A549 (cell line): ENCODE measurements at regions not wholly inside any gene's neighbourhood (a gene's known extent, or its start where the extent isn't known, plus 50 kb on each side); places are given as distances from the start of the nearest gene placed in this dataset.

Experiments used
- CBX8 ChIP-seq: fragments of 200-600 bp; sonication (generic); IDR thresholded peaks from 2 replicates; pipeline ENCODE4 v1.6.1; 2016
- CHD2 ChIP-seq: fragments of 150-350 bp; IDR thresholded peaks from 2 replicates; pipeline ENCODE4 v1.6.1; 2014; ENCODE audit warnings: low read length; ENCODE audit not compliant: partially characterized antibody
- CTCF ChIP-seq: fragments of >200 bp; sonication (Bioruptor Twin); formaldehyde crosslinking; IDR thresholded peaks from 3 replicates; pipeline ENCODE4 v1.5.1; 2016
- HDAC2 ChIP-seq: fragments of 200-600 bp; sonication (generic); IDR thresholded peaks from 2 replicates; pipeline ENCODE4 v1.6.1; 2016
- HMGXB4 ChIP-seq: fragments of 250-450 bp; sonication (Bioruptor Pico); IDR thresholded peaks from 2 replicates; pipeline ENCODE4 v1.5.0; 2021; ENCODE audit warnings: mild to moderate bottlenecking, moderate library complexity, borderline replicate concordance
- JUN ChIP-seq, 2 experiments: fragments of >200 bp; sonication (Bioruptor Twin); formaldehyde crosslinking; IDR thresholded peaks; 2 replicates in 1 of 2; 3 replicates in 1 of 2; pipeline ENCODE4 v1.6.1; 2016 to 2017
- JUNB ChIP-seq: fragments of >200 bp; sonication (Bioruptor Twin); formaldehyde crosslinking; IDR thresholded peaks from 2 replicates; pipeline ENCODE4 v1.6.1; 2016
- KDM1A ChIP-seq: fragments of 200-600 bp; sonication (generic); IDR thresholded peaks from 2 replicates; pipeline ENCODE4 v1.6.1; 2016; ENCODE audit warnings: low read depth, mild to moderate bottlenecking
- MAFK ChIP-seq: fragments of 450-650 bp; IDR thresholded peaks from 2 replicates; pipeline ENCODE4 v1.6.1; 2014; ENCODE audit not compliant: partially characterized antibody
- MAZ ChIP-seq: fragments of 150-350 bp; IDR thresholded peaks from 2 replicates; pipeline ENCODE4 v1.6.1; 2014; ENCODE audit warnings: antibody characterized with exemption, low read depth, low read length, borderline replicate concordance
- POLR2A ChIP-seq: IDR thresholded peaks from 2 replicates; pipeline ENCODE4 v1.6.1; 2012; ENCODE audit warnings: mild to moderate bottlenecking, low read length
- RAD21 ChIP-seq, 2 experiments: fragments of >200 bp in 1 of 2; sonication (Bioruptor Twin) in 1 of 2; formaldehyde crosslinking in 1 of 2; IDR thresholded peaks in 1 of 2; conservative IDR thresholded peaks in 1 of 2; 2 replicates in 1 of 2; 3 replicates in 1 of 2; pipeline ENCODE4 v1.6.1; 2012 to 2018; ENCODE audit warnings: inconsistent platforms in 1 of 2
- REST ChIP-seq: fragments of 200-600 bp; sonication (generic); IDR thresholded peaks from 2 replicates; pipeline ENCODE4 v1.6.1; 2016; ENCODE audit warnings: antibody characterized with exemption, mild to moderate bottlenecking, moderate library complexity
- USF2 ChIP-seq: fragments of 450-650 bp; IDR thresholded peaks from 2 replicates; pipeline ENCODE4 v1.6.1; 2014; ENCODE audit warnings: antibody characterized with exemption

- no peak for TF ChIP-seq MAFK
- no peak for TF ChIP-seq CTCF
- no peak for TF ChIP-seq RAD21 (conservative IDR thresholded peaks at IDR 0.05 in 1 of 2, IDR thresholded peaks at IDR 0.05 in 1 of 2)
- TF ChIP-seq CHD2: no peak
- TF ChIP-seq MAZ: no peak
- TF ChIP-seq HDAC2: no peak
- TF ChIP-seq HMGXB4 (CRISPR knock-in tag): no peak
- no peak for TF ChIP-seq REST
- no peak for TF ChIP-seq KDM1A
- TF ChIP-seq POLR2A: no peak
- TF ChIP-seq USF2: no peak
- no peak for TF ChIP-seq JUNB
- TF ChIP-seq CBX8: no peak
- no peak for TF ChIP-seq JUN (IDR thresholded peaks at IDR 0.05)
Observed at GRCh38 chr3:87873136-87873535, 185.7 kb downstream of the CGGBP1 start.
